Activated CD4-positive, alpha-beta T cell treated with anti-CD3 and anti-CD28 coated beads for 36 hours (primary cell): ENCODE measurements at regions not wholly inside any gene's neighbourhood (a gene's known extent, or its start where the extent isn't known, plus 50 kb on each side); places are given as distances from the start of the nearest gene placed in this dataset.
A peak's percentile ranks its signal among the peaks of the same experiment; 100 is the strongest.

Experiments used
- ATAC-seq: fragments of 200-7000 bp; cut with Tn5 transposase; one replicate; pipeline ENCODE4 v1.10.0; 2021; ENCODE audit warnings: mild to moderate bottlenecking, moderate library complexity
- CTCF ChIA-PET: fragments of 350-600 bp; sonication (Branson Sonifier 250); formaldehyde crosslinking; loops from one replicate; lab custom pipeline; 2021; ENCODE audit warnings: antibody characterized with exemption; lab: Charles Lee
- POLR2A ChIA-PET: fragments of 350-600 bp; sonication (Branson Sonifier 250); formaldehyde crosslinking; loops from one replicate; lab custom pipeline; 2021; ENCODE audit warnings: antibody characterized with exemption, inconsistent platforms; lab: Charles Lee
- DNase-seq: peaks from one replicate; pipeline ENCODE4 v3.0.0-alpha.2; 2020
- H3K27ac Mint-ChIP-seq: one replicate; pipeline ENCODE4 v1.8.0; 2021; ENCODE audit warnings: mixed read lengths
- H3K27me3 Mint-ChIP-seq: one replicate; pipeline ENCODE4 v1.8.0; 2021; ENCODE audit warnings: mixed read lengths
- H3K36me3 Mint-ChIP-seq: one replicate; pipeline ENCODE4 v1.8.0; 2021; ENCODE audit warnings: low read depth, mixed read lengths
- H3K4me1 Mint-ChIP-seq: one replicate; pipeline ENCODE4 v1.8.0; 2021; ENCODE audit warnings: mixed read lengths
- H3K4me3 Mint-ChIP-seq: one replicate; pipeline ENCODE4 v1.8.0; 2021; ENCODE audit warnings: mild to moderate bottlenecking, moderate library complexity, mixed read lengths
- H3K9me3 Mint-ChIP-seq: one replicate; pipeline ENCODE4 v1.8.0; 2021; ENCODE audit warnings: low read depth, mixed read lengths
- intact Hi-C, 2 experiments: fragments of 100-400 bp; cut with DNase I in 1 of 2; cut with micrococcal nuclease in 1 of 2; formaldehyde crosslinking; loops; one replicate each; pipeline versions ENCODE4 v1.14.2 to v1.15.1; 2022 to 2024; cut with DNase I, micrococcal nuclease

GRCh38 chr2:20514596-20515269 is 67.9 kb downstream of the RHOB start:
- Mint-ChIP-seq H3K27me3 (no peaks in the 10 kb centered on the region), H3K36me3 (no peaks in the 10 kb centered on the region), H3K4me3 (no peak overlapping the region), H3K27ac (no peak overlapping the region), H3K4me1 (no peaks in the 10 kb centered on the region), H3K9me3 (no peaks in the 10 kb centered on the region)
- ChIA-PET CTCF (no interaction called here), POLR2A (no interaction called here)
- no peak for DNase-seq
- intact Hi-C loops: no loop called here
- ATAC-seq: no peak

GRCh38 chr2:20515290-20516220 is 68.7 kb downstream of the RHOB start:
- H3K27me3 Mint-ChIP-seq: no peaks in the 10 kb centered on the region
- no peaks in the 10 kb centered on the region for H3K36me3 Mint-ChIP-seq
- no peak overlapping the region for H3K4me3 Mint-ChIP-seq
- intact Hi-C loops: no loop called here
- H3K27ac Mint-ChIP-seq: no peak overlapping the region
- ChIA-PET CTCF (no interaction called here), POLR2A (no interaction called here)
- no peak for ATAC-seq
- H3K9me3 Mint-ChIP-seq: no peaks in the 10 kb centered on the region
- H3K4me1 Mint-ChIP-seq: no peaks in the 10 kb centered on the region
- DNase-seq: no peak

- POLR2A ChIA-PET: no interaction called here
- H3K27me3 Mint-ChIP-seq: no peaks in the 10 kb centered on the region
Measured at GRCh38 chr2:20516291-20516645, 69.4 kb downstream of the RHOB start.

GRCh38 chr2:20516646-20517341 is 69.9 kb downstream of the RHOB start:
- no peaks in the 10 kb centered on the region for H3K36me3 Mint-ChIP-seq
- peak; percentile 42 for ATAC-seq
- intact Hi-C loops: no loop called here

More at GRCh38 chr2:20516291-20516645, 69.4 kb downstream of the RHOB start:
- H3K4me1 Mint-ChIP-seq: no peaks in the 10 kb centered on the region
- H3K27ac Mint-ChIP-seq: no peak overlapping the region
- CTCF ChIA-PET: interaction anchor here (0.7 kb wide), 1 partner anchor 51 kb away, joined by 3 read pairs; no protein-coding TSS in a partner anchor
- H3K9me3 Mint-ChIP-seq: no peaks in the 10 kb centered on the region
- ATAC-seq (no peak), DNase-seq (no peak)
- intact Hi-C loops: no loop called here
- no peaks in the 10 kb centered on the region for H3K36me3 Mint-ChIP-seq
- H3K4me3 Mint-ChIP-seq: no peak overlapping the region

GRCh38 chr2:20519309-20519708 is 72.4 kb downstream of the RHOB start:
- Mint-ChIP-seq H3K27me3 (peaks cover 4% of the 10 kb centered on the region), H3K9me3 (no peaks in the 10 kb centered on the region), H3K4me3 (no peak overlapping the region), H3K27ac (no peak overlapping the region), H3K36me3 (no peaks in the 10 kb centered on the region), H3K4me1 (no peaks in the 10 kb centered on the region)
- ChIA-PET POLR2A (no interaction called here), CTCF (no interaction called here)
- intact Hi-C loops: no loop called here
- no peak for ATAC-seq
- DNase-seq: no peak

More at GRCh38 chr2:20516646-20517341, 69.9 kb downstream of the RHOB start:
- H3K27ac Mint-ChIP-seq: no peak overlapping the region
- CTCF ChIA-PET: interaction anchor here (0.7 kb wide), 1 partner anchor 51 kb away, joined by 3 read pairs; no protein-coding TSS in a partner anchor
- no peak for DNase-seq
- H3K27me3 Mint-ChIP-seq: no peaks in the 10 kb centered on the region
- H3K9me3 Mint-ChIP-seq: no peaks in the 10 kb centered on the region
- no peak overlapping the region for H3K4me3 Mint-ChIP-seq
- H3K4me1 Mint-ChIP-seq: no peaks in the 10 kb centered on the region
- POLR2A ChIA-PET: no interaction called here

- Mint-ChIP-seq H3K4me3 (no peak overlapping the region), H3K36me3 (no peaks in the 10 kb centered on the region), H3K9me3 (no peaks in the 10 kb centered on the region), H3K27me3 (peaks cover 4% of the 10 kb centered on the region), H3K27ac (no peak overlapping the region), H3K4me1 (no peaks in the 10 kb centered on the region)
- ChIA-PET CTCF (no interaction called here), POLR2A (no interaction called here)
- intact Hi-C loops: no loop called here
- DNase-seq (no peak), ATAC-seq (no peak)
Measured at GRCh38 chr2:20520128-20520527, 73.3 kb downstream of the RHOB start.

GRCh38 chr2:20521193-20521592 is 74.3 kb downstream of the RHOB start:
- Mint-ChIP-seq H3K36me3 (no peaks in the 10 kb centered on the region), H3K9me3 (no peaks in the 10 kb centered on the region), H3K27me3 (peaks cover 4% of the 10 kb centered on the region), H3K27ac (no peak overlapping the region), H3K4me3 (no peak overlapping the region), H3K4me1 (no peaks in the 10 kb centered on the region)
- ChIA-PET POLR2A (no interaction called here), CTCF (no interaction called here)
- ATAC-seq (no peak), DNase-seq (no peak)
- intact Hi-C loops: no loop called here

- H3K36me3 Mint-ChIP-seq: no peaks in the 10 kb centered on the region
- H3K4me1 Mint-ChIP-seq: no peaks in the 10 kb centered on the region
- ChIA-PET CTCF (no interaction called here), POLR2A (no interaction called here)
- H3K27ac Mint-ChIP-seq: no peak overlapping the region
- no peaks in the 10 kb centered on the region for H3K9me3 Mint-ChIP-seq
- peaks cover 4% of the 10 kb centered on the region for H3K27me3 Mint-ChIP-seq
- H3K4me3 Mint-ChIP-seq: no peak overlapping the region
- ATAC-seq (no peak), DNase-seq (no peak)
- intact Hi-C loops: no loop called here
Measured at GRCh38 chr2:20521682-20522189, 74.9 kb downstream of the RHOB start.

- ATAC-seq (no peak), DNase-seq (no peak)
- Mint-ChIP-seq H3K4me1 (no peaks in the 10 kb centered on the region), H3K27ac (no peak overlapping the region), H3K27me3 (peaks cover 4% of the 10 kb centered on the region), H3K4me3 (no peak overlapping the region), H3K9me3 (no peaks in the 10 kb centered on the region), H3K36me3 (no peaks in the 10 kb centered on the region)
- intact Hi-C loops: no loop called here
- ChIA-PET POLR2A (no interaction called here), CTCF (interaction anchor here (0.7 kb wide), 1 partner anchor 79 kb away, joined by 3 read pairs; no protein-coding TSS in a partner anchor)
Measured at GRCh38 chr2:20523073-20523798, 76.4 kb downstream of the RHOB start.

- H3K4me3 Mint-ChIP-seq: no peak overlapping the region
- no peaks in the 10 kb centered on the region for H3K4me1 Mint-ChIP-seq
- H3K9me3 Mint-ChIP-seq: no peaks in the 10 kb centered on the region
- POLR2A ChIA-PET: no interaction called here
- DNase-seq: no peak
- CTCF ChIA-PET: interaction anchor here (1.0 kb wide), 1 partner anchor 113 kb away, joined by 3 read pairs; no protein-coding TSS in a partner anchor
- H3K27ac Mint-ChIP-seq: no peak overlapping the region
- H3K36me3 Mint-ChIP-seq: no peaks in the 10 kb centered on the region
- intact Hi-C loops: no loop called here
- H3K27me3 Mint-ChIP-seq: peaks cover 4% of the 10 kb centered on the region
- ATAC-seq: no peak
Measured at GRCh38 chr2:20523799-20524187, 76.9 kb downstream of the RHOB start.
